ENCODE measurements at regions not wholly inside any gene's neighbourhood (a gene's known extent, or its start where the extent isn't known, plus 50 kb on each side); places are given as distances from the start of the nearest gene placed in this dataset.
"Not testable (repeated sequence)": the region's sequence is repeated elsewhere in the genome, so short reads cannot be mapped to it uniquely, and the experiment has no call there.

GRCh38 chrX:114065577-114066223, 518.2 kb upstream of the HTR2C start:
- no peak for DNase-seq (ENCODE audit: low read depth)
- no peak overlapping the region for H3K4me3 ChIP-seq (ENCODE audit: low read length)
- TF ChIP-seq CTCF (conservative IDR thresholded peaks at IDR 0.05; ENCODE audit: low read length): no peak

GRCh38 chrX:114061226-114061625, 522.7 kb upstream of the HTR2C start:
- no peak overlapping the region for H3K4me3 ChIP-seq (ENCODE audit: low read length)
- TF ChIP-seq CTCF (conservative IDR thresholded peaks at IDR 0.05; ENCODE audit: low read length): no peak
- DNase-seq (ENCODE audit: low read depth): no peak

- no peak overlapping the region for H3K4me3 ChIP-seq (ENCODE audit: low read length)
- DNase-seq (ENCODE audit: low read depth): no peak
- no peak for TF ChIP-seq CTCF (conservative IDR thresholded peaks at IDR 0.05; ENCODE audit: low read length)
Observed at GRCh38 chrX:114058988-114059418, 524.9 kb upstream of the HTR2C start.

GRCh38 chrX:114057422-114057821, 526.5 kb upstream of the HTR2C start:
- DNase-seq (ENCODE audit: low read depth); H3K4me3 ChIP-seq (ENCODE audit: low read length): not testable (repeated sequence)

- TF ChIP-seq CTCF (conservative IDR thresholded peaks at IDR 0.05; ENCODE audit: low read length): no peak
- no peak overlapping the region for H3K4me3 ChIP-seq (ENCODE audit: low read length)
- DNase-seq (ENCODE audit: low read depth): no peak
Observed at GRCh38 chrX:114051667-114052315, 532.1 kb upstream of the HTR2C start.

GRCh38 chrX:114050075-114050796, 533.6 kb upstream of the HTR2C start:
- no peak for TF ChIP-seq CTCF (conservative IDR thresholded peaks at IDR 0.05; ENCODE audit: low read length)
- DNase-seq (ENCODE audit: low read depth): no peak
- H3K4me3 ChIP-seq (ENCODE audit: low read length): no peak overlapping the region

GRCh38 chrX:114049063-114049462, 534.8 kb upstream of the HTR2C start:
- no peak overlapping the region for H3K4me3 ChIP-seq (ENCODE audit: low read length)
- TF ChIP-seq CTCF (conservative IDR thresholded peaks at IDR 0.05; ENCODE audit: low read length): no peak
- no peak for DNase-seq (ENCODE audit: low read depth)
